DMS 273 treated with DMSO at 0.1 percent for 48 hours (cell line): ENCODE measurements at regions not wholly inside any gene's neighbourhood (a gene's known extent, or its start where the extent isn't known, plus 50 kb on each side); places are given as distances from the start of the nearest gene placed in this dataset.

Experiments used
- DNase-seq: peaks from one replicate; lab custom pipeline; 2025; lab: John Stamatoyannopoulos, UW

DNA sequence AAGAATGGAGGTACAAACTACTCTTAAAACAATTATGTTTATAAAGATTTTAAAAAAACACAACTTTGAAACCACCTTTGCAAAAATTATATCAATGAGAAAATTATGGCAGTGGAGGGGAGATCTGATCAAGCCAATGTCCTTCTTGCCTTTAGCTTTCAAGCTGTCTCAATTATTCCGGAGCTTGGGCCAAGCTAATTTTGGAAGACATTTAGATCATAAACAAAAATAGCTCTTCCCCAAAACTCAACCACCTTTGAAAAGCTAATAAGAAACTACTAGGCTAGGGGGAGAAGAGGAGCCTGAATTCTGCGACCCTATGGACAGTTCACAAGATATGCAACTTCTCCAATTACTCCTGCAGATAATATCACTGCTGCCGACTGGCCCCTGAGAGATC lies 263.3 kb downstream of the ICE1 start:
- no peak for DNase-seq

DNA sequence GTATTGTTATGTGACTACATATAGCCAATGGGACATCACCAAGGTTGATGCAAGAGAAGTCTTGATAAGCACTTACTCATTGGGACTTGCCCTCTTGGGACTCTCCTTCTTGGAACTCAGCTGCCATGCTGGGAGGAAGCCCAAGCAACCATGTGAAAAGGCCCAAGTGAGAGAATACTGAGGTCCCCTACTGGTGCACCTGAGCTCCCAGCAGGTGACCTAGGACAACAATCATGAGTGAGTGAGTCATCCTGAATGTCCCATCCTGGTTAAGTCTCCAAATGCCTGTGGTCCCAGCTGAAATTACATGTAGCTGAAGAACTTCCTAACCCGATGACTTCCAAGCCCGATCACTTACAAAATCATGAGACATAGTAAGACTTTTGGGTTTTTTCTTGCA lies 260.7 kb downstream of the ICE1 start:
- DNase-seq = no peak

DNA sequence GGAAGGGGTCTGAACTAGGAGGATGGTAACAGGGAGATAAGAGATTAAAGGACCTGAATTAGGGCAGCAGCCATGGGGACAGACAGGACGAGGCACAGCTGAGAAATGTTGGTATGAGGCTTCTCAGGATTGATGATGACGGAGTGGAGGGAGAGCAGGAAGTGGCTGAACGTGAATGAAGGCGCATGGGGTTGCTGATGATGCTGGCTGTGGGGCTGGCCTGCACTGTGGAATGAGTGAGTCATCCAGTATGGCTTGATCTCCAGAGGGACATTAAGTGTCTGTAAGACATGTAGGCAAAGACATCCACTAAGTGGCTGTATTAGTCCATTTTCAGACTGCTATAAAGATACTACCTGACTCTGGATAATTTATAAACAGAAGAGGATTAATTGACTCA lies 256.4 kb downstream of the ICE1 start:
- no peak for DNase-seq

DNA sequence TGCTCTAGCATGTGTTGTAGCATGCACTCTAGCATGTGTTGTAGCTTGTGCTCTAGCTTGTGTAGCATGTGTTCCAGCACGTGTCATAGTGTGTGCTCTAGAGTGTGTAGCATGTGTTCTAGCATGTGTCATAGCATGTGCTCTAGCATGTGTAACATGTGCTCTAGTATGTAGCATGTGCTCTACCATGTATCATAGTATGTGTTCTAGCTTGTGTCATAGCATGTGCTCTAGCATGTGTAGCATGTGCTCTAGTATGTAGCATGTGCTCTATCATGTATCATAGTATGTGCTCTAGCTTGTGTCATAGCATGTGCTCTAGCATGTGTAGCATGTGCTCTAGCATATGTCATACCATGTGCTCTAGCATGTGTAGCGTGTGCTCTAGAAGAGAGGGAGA lies 255.3 kb downstream of the ICE1 start:
- no peak for DNase-seq

DNA sequence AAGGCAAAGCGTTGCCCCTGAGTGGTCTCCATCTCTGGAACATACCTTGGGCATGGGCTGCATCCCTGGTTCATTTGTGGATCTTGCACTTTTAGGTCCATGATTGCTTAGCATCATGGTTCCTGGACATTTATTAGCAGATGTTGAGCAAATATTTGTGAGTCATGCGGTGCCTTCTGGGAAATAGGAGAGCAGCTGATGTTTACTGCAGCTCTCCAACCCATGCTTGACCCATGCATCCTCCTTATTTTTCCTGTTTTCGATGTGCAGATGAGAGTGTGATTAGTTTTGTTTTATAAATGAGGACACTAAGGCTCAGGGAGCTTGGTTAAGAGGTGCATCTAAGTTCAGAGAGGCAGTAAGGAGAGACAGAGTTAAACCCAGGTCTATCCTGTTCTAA lies 253.7 kb downstream of the ICE1 start:
- no peak for DNase-seq

DNA sequence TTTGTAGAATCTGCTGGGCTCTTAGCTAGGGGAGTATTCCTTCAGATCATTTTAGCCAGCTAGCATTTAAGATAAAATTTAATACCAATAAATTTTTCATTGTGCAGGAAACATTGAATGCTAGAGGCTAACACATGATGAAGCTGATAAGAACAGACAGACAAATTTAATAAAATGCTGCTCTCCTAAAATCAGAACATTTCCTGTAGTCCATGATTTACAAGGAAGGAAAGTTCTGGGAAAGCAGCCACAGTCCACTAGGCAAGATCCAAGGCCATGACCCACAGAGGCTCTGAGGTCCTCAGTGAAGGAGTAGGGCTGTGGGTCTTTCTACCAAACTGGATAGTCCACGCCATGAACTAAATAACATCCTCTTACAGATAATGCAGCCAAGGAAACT lies 253.0 kb downstream of the ICE1 start:
- DNase-seq = no peak

DNA sequence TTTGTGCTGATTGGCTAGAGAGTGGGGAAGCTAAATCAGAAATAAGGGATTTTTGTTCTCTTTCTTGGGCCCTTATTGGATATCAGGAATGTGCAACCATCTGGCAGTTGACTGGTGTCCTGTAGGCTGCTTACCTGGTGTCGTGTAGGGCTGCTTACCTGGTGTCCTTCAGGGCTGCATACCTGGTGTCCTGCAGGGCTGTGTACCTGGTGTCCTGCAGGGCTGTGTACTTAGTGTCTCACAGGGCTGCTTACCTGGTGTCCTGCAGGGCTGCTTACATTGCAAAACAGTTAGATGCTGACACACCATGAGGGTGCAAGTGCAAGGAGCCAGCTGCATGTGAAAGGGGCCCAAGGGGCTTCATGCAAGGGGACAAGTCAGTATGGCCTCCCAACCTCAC lies 249.3 kb downstream of the ICE1 start:
- no peak for DNase-seq

DNA sequence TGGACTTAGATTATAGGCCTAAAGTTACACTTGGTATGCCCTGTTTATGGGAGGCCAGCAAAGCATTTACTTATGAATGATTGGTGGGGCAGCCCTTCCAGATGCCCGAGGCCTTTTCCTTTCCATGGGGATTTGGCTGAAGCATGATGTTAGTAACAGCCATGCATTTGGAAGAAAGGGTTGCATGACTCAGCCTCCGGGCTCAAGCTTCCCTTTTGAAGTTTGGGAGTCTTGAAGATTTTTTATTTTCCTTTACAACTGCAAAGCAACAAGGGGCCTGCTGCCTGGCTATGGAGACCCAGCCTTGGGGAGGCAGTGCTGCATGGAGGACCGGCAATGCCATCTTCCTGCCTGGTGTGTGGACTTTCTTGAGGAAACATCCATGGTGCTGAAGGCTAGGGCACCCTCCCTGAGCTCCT lies 244.7 kb downstream of the ICE1 start:
- no peak for DNase-seq

DNA sequence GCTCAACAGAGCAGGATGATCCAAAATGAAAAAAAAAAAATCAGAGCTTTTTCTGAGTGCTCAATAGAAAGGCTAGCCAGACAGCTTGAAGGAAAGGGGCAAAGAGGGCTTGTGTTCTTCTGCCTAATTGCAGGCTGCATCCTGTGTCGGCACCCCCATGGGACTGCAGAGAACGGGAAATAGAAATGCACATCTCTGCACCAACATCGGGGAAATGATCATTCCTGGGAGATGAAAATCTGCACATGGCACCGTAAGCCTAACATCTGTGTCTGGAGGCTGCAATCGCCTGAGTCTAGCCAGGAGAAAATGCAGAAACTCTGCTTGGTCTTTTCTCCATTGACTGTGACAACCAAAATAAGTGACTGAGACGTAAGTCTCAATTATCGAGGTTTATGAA lies 243.9 kb downstream of the ICE1 start:
- no peak for DNase-seq

DNA sequence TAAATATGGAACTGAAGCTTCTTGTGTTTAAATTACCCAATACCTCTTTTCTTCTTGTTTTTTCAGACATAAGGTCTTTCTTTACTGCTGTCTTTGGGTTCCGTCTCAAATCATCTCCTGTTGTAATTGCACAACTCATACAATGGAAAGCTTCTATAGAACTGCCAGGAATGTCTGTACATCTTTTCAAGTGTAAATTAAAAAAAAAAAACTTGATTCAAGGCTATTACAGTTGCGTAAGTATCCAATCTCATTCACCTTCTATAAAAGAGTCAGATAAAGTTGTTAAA lies 243.5 kb downstream of the ICE1 start:
- DNase-seq = no peak

DNA sequence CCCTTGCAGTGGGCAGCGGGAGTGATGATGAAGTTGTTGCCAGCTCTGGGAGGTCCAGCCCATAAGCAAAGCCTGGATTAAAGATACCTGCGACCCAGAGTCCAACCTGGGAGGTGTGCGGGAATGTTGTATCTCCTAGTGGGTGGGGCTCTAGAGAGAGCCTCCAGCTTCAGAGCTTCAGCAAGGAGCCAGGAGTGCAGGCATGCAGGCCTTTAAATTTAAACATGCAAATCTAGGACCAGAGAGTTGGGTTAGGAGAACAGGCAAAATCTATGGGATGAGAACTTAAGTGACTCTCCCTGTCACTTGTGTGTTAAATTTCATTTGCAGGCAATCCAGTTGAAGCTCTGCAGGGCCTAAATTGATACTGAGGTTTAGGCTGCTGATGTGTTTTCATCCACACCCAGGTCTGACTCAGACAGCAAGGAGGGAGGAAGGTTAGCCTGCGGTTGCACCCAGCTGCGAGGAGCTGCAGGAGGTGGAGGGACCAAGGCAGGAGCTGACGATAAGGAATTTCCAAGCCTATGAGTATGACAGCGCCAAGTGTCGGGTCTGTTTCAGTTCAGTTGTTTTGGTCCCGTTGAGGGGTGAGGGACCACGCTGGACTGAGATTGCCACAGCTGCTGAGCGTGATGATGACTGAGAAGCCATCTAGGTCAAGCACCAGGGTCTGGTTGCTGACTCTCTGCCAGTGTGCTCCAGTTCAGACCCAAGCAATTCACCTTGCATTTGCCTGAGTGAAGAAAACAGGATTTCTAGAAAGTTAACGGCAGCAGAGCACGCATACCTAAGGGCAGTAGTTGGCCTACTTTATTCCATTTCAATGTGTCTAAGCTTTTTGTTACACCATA lies 243.0 kb downstream of the ICE1 start:
- no peak for DNase-seq

DNA sequence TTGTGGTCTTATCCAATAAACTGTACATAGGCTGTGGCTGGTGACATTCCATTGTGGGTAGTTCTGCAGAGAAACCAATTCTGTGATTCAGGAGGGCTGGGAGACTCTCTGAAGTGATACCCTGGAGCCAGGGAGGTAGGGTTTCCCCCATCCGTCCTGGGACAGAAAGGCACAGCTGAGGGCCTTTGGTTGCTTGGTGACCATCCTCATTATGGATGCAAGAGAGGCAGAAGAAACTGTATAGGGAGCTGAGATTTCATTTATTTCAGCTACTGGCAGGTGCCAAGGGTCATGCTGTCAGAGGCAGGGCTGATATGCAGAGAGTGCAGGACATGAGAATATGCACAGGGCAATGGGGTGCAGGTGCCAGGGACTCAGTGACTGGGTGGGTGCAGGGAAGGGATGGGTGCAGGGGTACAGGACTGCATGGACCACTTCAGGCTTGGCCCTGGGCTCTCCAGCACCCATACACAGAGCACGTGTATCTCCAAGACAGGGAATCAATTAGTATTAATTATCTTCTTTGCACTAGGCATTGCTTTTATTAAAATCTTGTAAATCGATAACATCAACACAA lies 236.5 kb downstream of the ICE1 start:
- no peak for DNase-seq

DNA sequence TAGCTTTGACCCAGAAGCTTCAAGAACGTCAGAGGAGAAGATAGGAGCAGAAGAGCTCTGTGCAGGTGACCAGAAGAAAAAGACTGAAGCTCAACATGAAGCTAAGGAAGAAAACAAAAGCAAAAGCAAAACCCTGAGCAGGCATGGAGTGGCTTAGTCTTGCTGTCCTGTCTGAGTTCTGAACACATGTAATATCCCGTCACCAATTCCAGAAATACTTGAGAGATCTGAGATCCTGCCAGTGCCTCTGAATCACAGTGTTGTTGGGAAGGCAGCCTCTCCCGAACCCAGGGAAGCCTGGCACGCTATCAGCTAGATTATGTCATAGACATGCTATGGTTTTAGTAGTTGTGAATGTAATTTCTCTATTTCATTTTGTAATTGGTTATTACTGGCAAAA lies 235.7 kb downstream of the ICE1 start:
- no peak for DNase-seq

DNA sequence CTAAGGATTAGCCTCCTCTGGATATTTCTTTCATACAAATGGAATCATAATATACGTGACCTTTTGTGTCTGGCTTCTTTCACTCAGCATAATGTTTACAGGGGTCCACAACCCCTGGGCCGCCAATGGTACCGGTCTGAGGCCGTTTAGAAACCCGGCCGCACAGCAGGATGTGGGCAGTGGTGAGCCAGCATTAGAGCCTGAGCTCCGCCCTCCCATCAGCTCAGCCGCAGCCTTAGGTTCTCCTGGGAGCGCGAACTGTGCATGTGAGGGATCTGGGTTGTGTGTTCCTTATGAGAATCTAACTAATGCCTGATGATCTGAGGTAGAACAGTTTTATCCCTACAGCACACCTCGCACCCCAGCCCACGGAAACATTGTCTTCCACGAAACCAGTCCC lies 229.7 kb downstream of the ICE1 start:
- no peak for DNase-seq

DNA sequence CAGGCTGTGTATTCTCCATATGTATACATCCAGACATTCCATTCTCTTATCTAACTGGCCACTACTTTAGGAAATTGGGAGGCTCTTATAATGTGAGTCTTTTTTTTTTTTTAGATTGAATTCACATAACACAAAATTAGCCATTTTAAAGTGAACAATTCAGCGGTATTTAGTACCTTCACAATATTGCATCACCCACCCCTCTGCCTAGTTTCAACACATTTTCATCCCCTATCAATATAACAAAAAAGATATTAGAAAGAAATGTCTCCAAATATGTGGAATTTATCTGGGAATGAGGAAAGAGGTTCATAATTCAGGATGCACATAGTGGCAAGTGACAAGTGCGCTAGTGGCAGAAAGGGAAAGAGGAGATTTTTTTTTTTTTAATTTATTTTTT lies 228.5 kb downstream of the ICE1 start:
- no peak for DNase-seq

DNA sequence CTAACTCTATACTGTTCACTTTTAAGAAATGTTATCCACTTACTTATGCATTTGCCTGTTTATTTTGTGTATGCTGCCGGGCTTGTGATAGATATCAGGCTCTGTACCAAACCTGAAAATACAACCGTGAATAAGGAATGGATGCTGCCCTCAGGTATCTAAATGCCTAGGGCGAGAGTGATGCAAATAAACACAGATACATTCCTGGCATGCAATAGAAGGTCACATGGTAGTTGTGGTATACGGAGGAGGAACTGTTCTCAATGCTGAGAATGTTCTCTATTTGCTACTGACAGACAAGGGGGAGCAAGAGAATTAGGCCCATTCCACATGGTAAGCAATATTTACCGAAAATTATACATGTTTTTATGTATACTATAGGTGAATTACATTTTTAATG lies 227.8 kb downstream of the ICE1 start:
- DNase-seq = no peak

DNA sequence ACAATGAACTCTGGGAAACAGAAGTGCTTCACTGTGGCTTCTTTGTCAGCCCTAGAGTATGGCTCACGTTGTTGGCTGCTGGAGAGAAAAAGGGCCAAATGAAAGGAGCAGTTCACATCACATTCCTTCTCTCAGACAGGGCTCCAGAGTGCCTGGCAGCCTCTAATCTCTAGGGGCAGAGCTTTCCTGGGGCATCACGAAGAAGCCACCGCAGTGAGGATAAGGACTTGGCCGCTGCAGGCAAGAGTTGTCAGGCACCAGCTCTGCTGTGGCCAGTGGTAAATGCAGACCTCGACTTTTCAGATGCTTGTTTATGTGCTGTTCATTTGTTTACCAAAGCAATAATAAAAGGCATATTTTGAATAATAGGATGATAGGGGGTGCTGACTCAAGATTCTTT lies 227.2 kb downstream of the ICE1 start:
- no peak for DNase-seq

DNA sequence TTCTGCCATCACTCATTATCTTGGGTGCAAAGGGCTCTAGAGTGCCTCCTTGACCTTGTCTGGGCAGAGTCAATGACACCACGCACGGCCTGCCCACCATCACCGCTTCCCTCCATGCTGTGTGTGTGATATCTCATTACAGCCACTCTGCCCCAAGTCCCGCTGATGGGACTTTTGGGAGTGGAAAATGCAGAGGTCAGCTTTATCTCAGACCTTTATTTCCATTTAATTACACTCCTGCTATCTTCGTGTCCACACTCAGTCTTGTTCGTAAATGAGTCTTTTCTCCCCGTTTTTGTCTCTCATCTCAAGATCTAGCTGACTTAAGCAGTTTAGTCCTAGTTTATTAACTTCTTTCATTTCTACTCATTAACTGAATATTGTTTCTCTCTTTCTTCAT lies 226.2 kb downstream of the ICE1 start:
- no peak for DNase-seq

DNA sequence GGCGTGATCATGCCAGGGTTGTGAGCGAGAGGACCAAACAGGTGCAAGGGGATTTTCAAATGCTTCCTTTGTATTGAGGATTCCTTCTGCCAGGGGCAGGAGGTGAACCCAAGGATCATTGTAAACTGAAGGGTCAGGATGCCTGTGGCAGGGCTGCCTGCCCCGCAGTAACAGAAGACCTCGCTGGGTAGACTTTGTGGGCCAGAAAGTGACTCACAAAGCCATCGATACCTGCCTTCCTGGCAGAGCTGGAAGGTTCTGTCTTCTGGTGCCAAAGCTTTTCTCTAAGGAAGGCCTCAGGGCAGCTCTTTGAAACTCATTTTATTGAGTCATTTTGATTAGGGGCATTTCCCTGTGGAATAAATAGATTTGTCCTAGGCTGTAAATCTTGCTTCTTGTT lies 223.4 kb downstream of the ICE1 start:
- DNase-seq = no peak

DNA sequence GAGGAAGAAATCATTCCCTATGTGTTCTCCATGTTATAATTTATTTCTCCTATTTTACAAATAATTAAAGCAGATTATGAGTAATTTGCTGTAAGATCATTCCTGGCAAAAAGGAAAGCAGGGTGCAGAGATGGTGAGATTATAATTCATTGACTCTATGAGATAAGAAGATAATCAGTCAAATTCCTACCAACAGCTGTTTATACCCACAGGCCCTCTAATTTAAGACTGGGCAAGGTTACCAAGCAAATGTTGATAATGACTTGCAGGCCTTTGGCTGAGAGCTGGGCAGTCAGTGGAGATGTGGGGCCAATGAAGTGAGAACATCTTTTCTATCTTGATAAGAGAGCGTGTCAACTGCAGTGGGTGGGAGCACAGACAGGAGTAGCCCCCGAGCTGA lies 222.7 kb downstream of the ICE1 start:
- DNase-seq = no peak

DNA sequence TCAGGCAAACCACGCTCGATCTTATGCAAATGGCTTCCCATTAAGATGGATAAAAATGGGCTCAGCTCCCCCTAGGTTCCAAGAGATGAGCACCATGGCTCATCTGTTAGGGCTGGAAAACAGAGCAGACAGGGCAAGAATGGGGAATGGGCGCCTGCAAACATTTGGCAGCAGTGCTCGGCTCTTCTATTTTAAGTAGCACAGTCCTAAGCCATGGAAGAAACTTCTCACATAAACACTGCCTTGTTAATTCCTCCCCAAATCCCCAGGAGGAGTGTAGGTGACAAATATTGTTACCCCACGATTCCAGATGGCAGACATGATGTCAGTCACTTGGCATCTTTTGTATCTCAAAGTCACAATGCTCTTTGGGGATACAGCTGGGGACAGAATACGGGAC lies 221.8 kb downstream of the ICE1 start:
- no peak for DNase-seq

DNA sequence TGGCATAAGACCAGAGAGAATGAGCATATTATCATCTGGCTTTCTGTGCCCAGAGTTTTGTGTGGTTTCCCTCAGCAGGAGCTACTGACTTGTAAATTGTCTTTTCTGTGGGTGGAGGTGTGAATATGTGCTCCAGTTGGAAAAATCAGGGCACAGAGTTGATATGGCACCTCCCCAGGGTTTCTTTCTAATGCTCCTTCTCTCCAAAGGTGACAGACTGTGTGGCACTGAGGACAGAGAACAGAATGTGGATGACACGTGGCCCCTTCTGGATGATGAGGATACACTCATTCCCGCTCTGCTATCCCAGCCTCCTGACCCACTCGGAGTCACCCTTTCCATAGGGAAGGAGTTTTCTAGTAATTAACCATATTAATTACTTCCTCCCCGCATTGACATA lies 221.0 kb downstream of the ICE1 start:
- DNase-seq = no peak

DNA sequence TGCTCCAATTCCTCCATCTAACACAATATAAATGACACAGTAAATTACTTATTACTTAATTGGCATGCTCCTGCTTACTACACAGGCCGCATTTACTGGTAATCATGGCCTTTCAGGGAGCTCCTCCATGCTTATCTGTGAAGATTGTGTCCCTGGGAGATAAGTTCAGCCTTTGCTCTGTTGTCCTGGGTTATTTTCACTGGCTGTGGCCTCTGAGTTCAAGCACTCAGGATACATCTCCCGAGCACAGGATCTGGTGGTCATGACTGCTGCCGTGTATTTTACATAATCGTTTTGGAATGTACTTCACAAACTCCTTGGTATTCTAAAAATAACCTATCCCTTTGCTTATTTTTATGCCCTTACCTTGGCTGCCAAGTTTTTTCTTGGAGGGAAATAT lies 215.7 kb downstream of the ICE1 start:
- DNase-seq = no peak

DNA sequence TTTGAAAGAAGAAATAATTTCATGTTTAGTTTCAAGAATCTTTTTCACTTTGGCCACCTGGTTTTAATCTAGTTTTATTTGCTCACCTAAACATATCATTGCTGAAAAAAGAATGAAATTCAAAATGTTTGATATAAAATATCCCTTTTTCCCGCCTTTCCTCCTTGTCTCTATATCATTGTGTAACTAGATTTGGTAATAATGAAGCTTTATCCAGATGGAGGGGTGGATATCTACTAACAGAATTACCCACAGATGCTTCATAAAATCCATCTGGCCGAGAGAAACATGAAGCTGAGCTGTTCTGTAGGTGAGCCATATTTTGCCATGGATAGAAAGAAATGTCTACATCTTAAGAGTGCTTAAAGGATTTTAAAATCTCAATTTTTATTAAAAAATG lies 214.7 kb downstream of the ICE1 start:
- DNase-seq = peak; percentile 49
